ENCODE measurements at regions not wholly inside any gene's neighbourhood (a gene's known extent, or its start where the extent isn't known, plus 50 kb on each side); places are given as distances from the start of the nearest gene placed in this dataset.
"Not testable (repeated sequence)": the region's sequence is repeated elsewhere in the genome, so short reads cannot be mapped to it uniquely, and the experiment has no call there.

DNA sequence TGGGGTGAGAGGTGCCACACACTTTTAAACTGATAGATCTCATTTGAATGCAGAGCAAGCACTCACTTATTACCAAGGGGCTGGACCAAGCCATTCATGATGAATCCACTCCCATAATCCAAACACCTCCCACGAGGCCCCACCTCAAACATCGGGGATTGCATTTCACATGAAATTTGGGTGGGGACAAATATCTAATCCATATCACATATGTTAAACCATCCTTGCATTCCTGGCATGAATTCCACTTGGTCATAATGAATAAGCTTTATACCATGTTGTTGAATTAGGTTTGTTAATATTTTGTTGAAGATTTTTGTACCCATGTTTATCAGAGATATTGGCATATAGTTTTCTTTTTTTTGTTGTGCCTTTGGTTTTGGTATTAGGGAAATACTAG lies 1198.7 kb upstream of the ATXN8OS start:
- Histone ChIP-seq H3K9me3 (ENCODE audit: insufficient read depth, low read length) (peaks cover 10% of the 10 kb centered on the region; the same call in 1 of the 2 replicates), H3K4me3 (ENCODE audit: low read length) (no peak overlapping the region), H4K20me1 (ENCODE audit: insufficient read depth, low read length) (no peaks in the 10 kb centered on the region), H3K79me2 (ENCODE audit: low read length) (no peaks in the 10 kb centered on the region), H2AFZ (ENCODE audit: low read depth, low read length) (no peak overlapping the region), H3K4me2 (ENCODE audit: low read length) (no peak overlapping the region), H3K36me3 (replicated peaks; ENCODE audit: low read depth, low read length) (peaks cover 3% of the 10 kb centered on the region), H3K27ac (ENCODE audit: low read length) (no peak overlapping the region), H3K27me3 (ENCODE audit: low read depth, low read length) (no peaks in the 10 kb centered on the region), H3K9ac (ENCODE audit: low read length) (no peak overlapping the region), H3K4me1 (ENCODE audit: low read length) (no peaks in the 10 kb centered on the region)
- no peak for TF ChIP-seq EZH2phosphoT487 (IDR thresholded peaks at IDR 0.05; ENCODE audit: low read depth)
- TF ChIP-seq, protein P1, sequence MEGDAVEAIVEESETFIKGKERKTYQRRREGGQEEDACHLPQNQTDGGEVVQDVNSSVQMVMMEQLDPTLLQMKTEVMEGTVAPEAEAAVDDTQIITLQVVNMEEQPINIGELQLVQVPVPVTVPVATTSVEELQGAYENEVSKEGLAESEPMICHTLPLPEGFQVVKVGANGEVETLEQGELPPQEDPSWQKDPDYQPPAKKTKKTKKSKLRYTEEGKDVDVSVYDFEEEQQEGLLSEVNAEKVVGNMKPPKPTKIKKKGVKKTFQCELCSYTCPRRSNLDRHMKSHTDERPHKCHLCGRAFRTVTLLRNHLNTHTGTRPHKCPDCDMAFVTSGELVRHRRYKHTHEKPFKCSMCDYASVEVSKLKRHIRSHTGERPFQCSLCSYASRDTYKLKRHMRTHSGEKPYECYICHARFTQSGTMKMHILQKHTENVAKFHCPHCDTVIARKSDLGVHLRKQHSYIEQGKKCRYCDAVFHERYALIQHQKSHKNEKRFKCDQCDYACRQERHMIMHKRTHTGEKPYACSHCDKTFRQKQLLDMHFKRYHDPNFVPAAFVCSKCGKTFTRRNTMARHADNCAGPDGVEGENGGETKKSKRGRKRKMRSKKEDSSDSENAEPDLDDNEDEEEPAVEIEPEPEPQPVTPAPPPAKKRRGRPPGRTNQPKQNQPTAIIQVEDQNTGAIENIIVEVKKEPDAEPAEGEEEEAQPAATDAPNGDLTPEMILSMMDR (IDR thresholded peaks at IDR 0.05; ENCODE audit: low read depth, low read length): no peak

DNA sequence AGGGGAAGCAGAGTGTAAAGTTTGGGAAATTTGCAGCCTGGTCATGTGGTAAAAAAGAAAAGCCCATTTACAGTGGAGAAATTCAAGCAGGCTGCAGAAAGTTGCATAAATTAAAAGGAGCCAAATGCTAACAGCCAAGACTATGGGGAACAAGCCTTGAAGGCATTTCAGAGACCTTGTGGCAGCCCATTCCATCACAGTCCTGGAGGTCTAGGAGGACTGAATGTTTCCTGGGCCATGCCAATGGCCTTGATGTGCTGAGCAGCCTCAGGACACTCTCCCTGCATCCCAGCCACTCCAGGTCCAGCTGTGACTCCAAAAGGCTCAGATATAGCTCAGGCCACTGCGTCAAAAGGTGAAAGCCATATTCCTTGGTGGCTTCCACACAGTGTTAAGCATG lies 1202.4 kb upstream of the ATXN8OS start:
- Histone ChIP-seq H3K9me3 (ENCODE audit: insufficient read depth, low read length) (peaks cover 10% of the 10 kb centered on the region; the same call in 1 of the 2 replicates), H3K4me3 (ENCODE audit: low read length) (no peak overlapping the region), H2AFZ (ENCODE audit: low read depth, low read length) (no peak overlapping the region), H3K27me3 (ENCODE audit: low read depth, low read length) (no peaks in the 10 kb centered on the region), H3K4me1 (ENCODE audit: low read length) (no peaks in the 10 kb centered on the region), H4K20me1 (ENCODE audit: insufficient read depth, low read length) (no peaks in the 10 kb centered on the region), H3K27ac (ENCODE audit: low read length) (no peak overlapping the region), H3K4me2 (ENCODE audit: low read length) (no peak overlapping the region), H3K9ac (ENCODE audit: low read length) (no peak overlapping the region), H3K79me2 (ENCODE audit: low read length) (no peaks in the 10 kb centered on the region), H3K36me3 (replicated peaks; ENCODE audit: low read depth, low read length) (no peaks in the 10 kb centered on the region)
- TF ChIP-seq, protein P1 (IDR thresholded peaks at IDR 0.05; ENCODE audit: low read depth, low read length): no peak
- no peak for TF ChIP-seq EZH2phosphoT487 (IDR thresholded peaks at IDR 0.05; ENCODE audit: low read depth)

GRCh38 chr13:68897331-68897928 lies 1210.2 kb upstream of the ATXN8OS start:
- H3K27me3 ChIP-seq (ENCODE audit: low read depth, low read length): no peaks in the 10 kb centered on the region

DNA sequence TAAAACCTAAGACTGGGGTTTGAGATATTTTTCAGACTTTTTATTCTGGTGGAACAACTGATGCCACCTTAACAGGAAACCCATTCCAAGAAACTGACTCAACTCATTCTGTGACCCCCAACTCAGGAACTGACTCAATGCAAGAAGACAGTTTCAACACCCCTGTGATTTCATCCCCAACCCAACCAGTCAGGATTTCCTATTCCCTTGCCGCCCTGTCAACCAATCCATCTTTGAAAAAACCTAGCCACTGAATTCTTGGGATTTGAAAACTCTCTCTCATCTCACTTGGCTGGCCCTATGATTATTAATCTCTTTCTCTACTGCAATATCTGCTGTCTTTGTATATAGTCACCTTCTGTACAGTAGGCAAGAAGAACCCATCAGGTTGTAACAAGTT lies 1211.9 kb upstream of the ATXN8OS start:
- Histone ChIP-seq H3K9me3 (ENCODE audit: insufficient read depth, low read length) (no peaks in the 10 kb centered on the region), H3K27me3 (ENCODE audit: low read depth, low read length) (no peaks in the 10 kb centered on the region), H3K4me3 (ENCODE audit: low read length) (no peak overlapping the region), H3K9ac (ENCODE audit: low read length) (no peak overlapping the region), H2AFZ (ENCODE audit: low read depth, low read length) (no peak overlapping the region), H3K4me1 (ENCODE audit: low read length) (peaks cover 9% of the 10 kb centered on the region; the same call in 1 of the 2 replicates), H3K27ac (ENCODE audit: low read length) (no peak overlapping the region), H3K4me2 (ENCODE audit: low read length) (no peak overlapping the region), H4K20me1 (ENCODE audit: insufficient read depth, low read length) (no peaks in the 10 kb centered on the region), H3K79me2 (ENCODE audit: low read length) (no peaks in the 10 kb centered on the region), H3K36me3 (replicated peaks; ENCODE audit: low read depth, low read length) (no peaks in the 10 kb centered on the region)
- TF ChIP-seq, protein P1 (IDR thresholded peaks at IDR 0.05; ENCODE audit: low read depth, low read length): no peak
- no peak for TF ChIP-seq EZH2phosphoT487 (IDR thresholded peaks at IDR 0.05; ENCODE audit: low read depth)

More at GRCh38 chr13:68897331-68897928, 1210.2 kb upstream of the ATXN8OS start:
- Histone ChIP-seq H3K9ac (ENCODE audit: low read length) (no peak overlapping the region), H3K9me3 (ENCODE audit: insufficient read depth, low read length) (no peaks in the 10 kb centered on the region), H3K79me2 (ENCODE audit: low read length) (no peaks in the 10 kb centered on the region), H3K4me1 (ENCODE audit: low read length) (peaks cover 6% of the 10 kb centered on the region; the same call in 1 of the 2 replicates), H2AFZ (ENCODE audit: low read depth, low read length) (no peak overlapping the region), H3K36me3 (replicated peaks; ENCODE audit: low read depth, low read length) (no peaks in the 10 kb centered on the region), H3K4me3 (ENCODE audit: low read length) (no peak overlapping the region), H3K4me2 (ENCODE audit: low read length) (no peak overlapping the region), H3K27ac (ENCODE audit: low read length) (no peak overlapping the region), H4K20me1 (ENCODE audit: insufficient read depth, low read length) (no peaks in the 10 kb centered on the region)
- TF ChIP-seq, protein P1 (IDR thresholded peaks at IDR 0.05; ENCODE audit: low read depth, low read length): no peak
- TF ChIP-seq EZH2phosphoT487 (IDR thresholded peaks at IDR 0.05; ENCODE audit: low read depth): no peak

DNA sequence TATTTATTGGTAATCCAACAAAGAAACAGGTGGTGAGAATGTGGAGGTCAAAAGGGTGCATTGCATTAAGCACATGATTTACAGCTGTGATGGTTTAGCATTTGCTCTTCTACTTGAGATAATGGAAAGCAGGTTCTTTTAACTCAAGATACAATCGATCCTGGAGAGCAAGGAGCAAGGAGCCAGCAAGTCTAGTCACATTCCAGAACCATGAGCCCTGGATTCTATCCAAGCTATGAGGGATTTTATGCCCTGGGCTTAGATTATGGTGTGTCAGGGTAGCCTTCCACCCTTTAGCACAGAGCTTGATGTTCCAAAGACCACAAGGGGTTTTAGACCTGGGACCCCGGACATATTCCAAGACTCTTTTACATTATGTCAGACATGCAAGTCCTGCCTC lies 1213.9 kb upstream of the ATXN8OS start:
- not testable (repeated sequence) for H3K27me3 ChIP-seq (ENCODE audit: low read depth, low read length); H3K9ac ChIP-seq (ENCODE audit: low read length); H4K20me1 ChIP-seq (ENCODE audit: insufficient read depth, low read length); H3K4me2 ChIP-seq (ENCODE audit: low read length); H3K9me3 ChIP-seq (ENCODE audit: insufficient read depth, low read length); H3K27ac ChIP-seq (ENCODE audit: low read length); H2AFZ ChIP-seq (ENCODE audit: low read depth, low read length); H3K36me3 ChIP-seq (replicated peaks; ENCODE audit: low read depth, low read length); H3K4me3 ChIP-seq (ENCODE audit: low read length); H3K79me2 ChIP-seq (ENCODE audit: low read length)
- peaks cover 15% of the 10 kb centered on the region; the same call in 1 of the 2 replicates for H3K4me1 ChIP-seq (ENCODE audit: low read length)

- not testable (repeated sequence) for H4K20me1 ChIP-seq (ENCODE audit: insufficient read depth, low read length); H3K27me3 ChIP-seq (ENCODE audit: low read depth, low read length); H3K36me3 ChIP-seq (replicated peaks; ENCODE audit: low read depth, low read length); H3K9ac ChIP-seq (ENCODE audit: low read length); H3K9me3 ChIP-seq (ENCODE audit: insufficient read depth, low read length); H3K4me2 ChIP-seq (ENCODE audit: low read length); H3K4me3 ChIP-seq (ENCODE audit: low read length); H2AFZ ChIP-seq (ENCODE audit: low read depth, low read length); H3K27ac ChIP-seq (ENCODE audit: low read length); H3K79me2 ChIP-seq (ENCODE audit: low read length)
- H3K4me1 ChIP-seq (ENCODE audit: low read length): peaks cover 22% of the 10 kb centered on the region; the same call in 1 of the 2 replicates
These were observed 1215.0 kb upstream of the ATXN8OS start for GRCh38 chr13:68892596-68892995.
